ENCODE measurements at regions not wholly inside any gene's neighbourhood (a gene's known extent, or its start where the extent isn't known, plus 50 kb on each side); places are given as distances from the start of the nearest gene placed in this dataset.
"Not testable (repeated sequence)": the region's sequence is repeated elsewhere in the genome, so short reads cannot be mapped to it uniquely, and the experiment has no call there.

DNA sequence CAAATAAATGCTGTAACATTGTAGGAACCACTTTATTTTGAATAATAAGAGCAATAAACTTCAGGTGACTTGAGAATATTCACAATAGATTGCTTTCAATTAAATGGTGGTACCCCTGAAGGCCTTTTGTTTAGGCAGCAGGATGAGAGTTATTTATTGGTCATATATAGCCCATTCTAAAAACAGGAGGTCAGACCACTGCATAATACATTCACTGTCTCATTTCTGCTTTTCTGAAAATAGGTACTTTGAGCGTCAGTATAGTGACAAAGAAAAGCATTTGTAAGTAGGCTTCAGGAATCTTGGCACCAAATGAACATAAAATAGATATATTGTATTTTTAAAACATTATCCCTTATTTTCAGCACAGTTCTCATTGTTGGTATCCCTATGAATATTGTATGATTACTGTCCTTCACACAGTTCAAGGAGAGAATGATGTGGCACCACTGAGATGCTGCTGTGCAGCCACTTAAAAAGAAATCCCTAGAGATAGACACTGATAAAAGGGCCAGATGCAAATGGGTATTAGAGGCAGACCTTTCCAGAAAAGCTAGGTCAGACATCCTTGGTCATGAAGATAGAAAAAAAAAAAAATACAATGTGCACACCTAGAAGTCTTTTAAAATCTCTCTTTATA is 381.8 kb upstream of the ST8SIA4 start:
- no peaks in the 10 kb centered on the region for H3K9me3 ChIP-seq (ENCODE audit: control insufficient read depth in 1 of 2, low read length in 2 of 2)
- H3K4me1 ChIP-seq (ENCODE audit: control insufficient read depth in 1 of 2, insufficient read depth in 2 of 2, low read length in 2 of 2) = no peaks in the 10 kb centered on the region
- no peaks in the 10 kb centered on the region for H3K27me3 ChIP-seq (ENCODE audit: low read depth, low read length)
- no peak overlapping the region for H3K4me3 ChIP-seq (ENCODE audit: low read depth in 1 of 2, low read length in 2 of 2)
- H3K27ac ChIP-seq (ENCODE audit: low read length) = no peak overlapping the region
- no peaks in the 10 kb centered on the region for H3K36me3 ChIP-seq (ENCODE audit: control insufficient read depth in 1 of 2, insufficient read depth in 2 of 2, low read length in 2 of 2)

DNA sequence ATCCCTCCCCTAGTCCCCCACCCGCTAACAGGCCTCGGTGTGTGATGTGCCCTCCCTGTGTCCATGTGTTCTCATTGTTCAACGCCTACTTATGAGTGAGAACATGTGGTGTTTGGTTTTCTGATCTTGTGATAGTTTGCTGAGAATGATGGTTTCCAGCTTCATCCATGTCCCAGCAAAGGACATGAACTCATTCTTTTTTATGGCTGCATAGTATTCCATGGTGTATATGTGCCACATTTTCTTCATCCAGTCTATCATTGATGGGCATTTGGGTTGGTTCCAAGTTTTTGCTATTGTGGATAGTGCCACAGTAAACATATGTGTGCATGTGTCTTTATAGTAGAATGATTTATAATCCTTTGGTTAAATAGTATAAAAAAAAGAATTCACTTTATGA is 380.9 kb upstream of the ST8SIA4 start:
- not testable (repeated sequence) for H3K4me3 ChIP-seq (ENCODE audit: low read depth in 1 of 2, low read length in 2 of 2); H3K36me3 ChIP-seq (ENCODE audit: control insufficient read depth in 1 of 2, insufficient read depth in 2 of 2, low read length in 2 of 2); H3K4me1 ChIP-seq (ENCODE audit: control insufficient read depth in 1 of 2, insufficient read depth in 2 of 2, low read length in 2 of 2); H3K27me3 ChIP-seq (ENCODE audit: low read depth, low read length); H3K9me3 ChIP-seq (ENCODE audit: control insufficient read depth in 1 of 2, low read length in 2 of 2); H3K27ac ChIP-seq (ENCODE audit: low read length)

DNA sequence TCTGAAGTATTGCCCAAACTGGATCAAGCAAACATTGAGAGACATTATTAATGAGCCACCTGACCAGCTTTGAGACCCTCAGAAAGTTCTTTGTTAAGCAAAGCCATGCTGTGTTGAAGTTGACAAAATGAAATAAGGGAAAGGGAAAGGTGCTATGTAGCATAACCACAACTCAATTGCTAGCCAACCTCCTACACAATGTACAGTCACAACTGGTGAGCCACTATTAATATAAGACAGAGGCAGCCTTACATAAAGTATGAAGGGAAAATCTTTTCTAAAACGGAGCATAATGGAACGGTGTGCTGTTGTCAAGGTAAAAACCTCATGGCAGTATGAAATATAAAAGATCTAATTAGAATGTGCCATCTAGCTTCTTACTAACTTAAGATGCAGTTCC is 375.8 kb upstream of the ST8SIA4 start:
- Histone ChIP-seq H3K27ac (ENCODE audit: low read length) (no peak overlapping the region), H3K4me1 (ENCODE audit: control insufficient read depth in 1 of 2, insufficient read depth in 2 of 2, low read length in 2 of 2) (no peaks in the 10 kb centered on the region), H3K36me3 (ENCODE audit: control insufficient read depth in 1 of 2, insufficient read depth in 2 of 2, low read length in 2 of 2) (no peaks in the 10 kb centered on the region), H3K4me3 (ENCODE audit: low read depth in 1 of 2, low read length in 2 of 2) (no peak overlapping the region), H3K27me3 (ENCODE audit: low read depth, low read length) (no peaks in the 10 kb centered on the region), H3K9me3 (ENCODE audit: control insufficient read depth in 1 of 2, low read length in 2 of 2) (no peaks in the 10 kb centered on the region)

DNA sequence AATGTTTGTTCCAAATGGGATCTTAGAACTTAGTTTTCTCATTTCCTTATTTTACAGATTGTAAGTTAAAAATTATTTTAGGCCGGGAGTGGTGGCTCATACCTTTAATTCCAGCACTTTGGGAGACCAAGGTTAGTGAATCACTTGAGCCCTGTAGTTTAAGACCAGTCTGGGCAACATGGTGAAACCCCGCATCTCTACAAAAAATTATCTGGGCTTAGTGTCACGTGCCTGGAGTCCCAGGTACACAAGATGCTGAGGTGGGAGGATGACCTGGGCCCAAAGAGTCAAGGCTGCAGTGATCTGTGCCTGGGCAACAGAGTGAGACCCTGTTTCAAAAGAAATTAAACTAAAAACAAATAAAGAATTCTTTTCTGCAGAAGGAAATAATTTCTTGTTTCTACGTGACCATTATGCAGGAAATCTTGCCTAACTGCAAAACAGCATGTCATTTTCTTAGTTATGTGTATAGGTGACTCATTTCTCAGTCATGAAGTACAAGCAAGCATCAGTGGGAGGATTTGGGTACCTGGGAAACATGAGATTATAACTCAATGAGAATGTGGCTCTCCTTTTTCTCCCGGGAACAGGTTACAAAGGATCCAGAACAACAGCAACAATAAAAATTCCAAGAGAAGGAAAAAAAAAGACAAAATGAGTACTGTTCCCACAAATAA is 375.1 kb upstream of the ST8SIA4 start:
- H3K9me3 ChIP-seq (ENCODE audit: control insufficient read depth in 1 of 2, low read length in 2 of 2) = no peaks in the 10 kb centered on the region
- no peaks in the 10 kb centered on the region for H3K36me3 ChIP-seq (ENCODE audit: control insufficient read depth in 1 of 2, insufficient read depth in 2 of 2, low read length in 2 of 2)
- no peaks in the 10 kb centered on the region for H3K4me1 ChIP-seq (ENCODE audit: control insufficient read depth in 1 of 2, insufficient read depth in 2 of 2, low read length in 2 of 2)
- no peak overlapping the region for H3K4me3 ChIP-seq (ENCODE audit: low read depth in 1 of 2, low read length in 2 of 2)
- H3K27me3 ChIP-seq (ENCODE audit: low read depth, low read length) = no peaks in the 10 kb centered on the region
- H3K27ac ChIP-seq (ENCODE audit: low read length) = no peak overlapping the region

DNA sequence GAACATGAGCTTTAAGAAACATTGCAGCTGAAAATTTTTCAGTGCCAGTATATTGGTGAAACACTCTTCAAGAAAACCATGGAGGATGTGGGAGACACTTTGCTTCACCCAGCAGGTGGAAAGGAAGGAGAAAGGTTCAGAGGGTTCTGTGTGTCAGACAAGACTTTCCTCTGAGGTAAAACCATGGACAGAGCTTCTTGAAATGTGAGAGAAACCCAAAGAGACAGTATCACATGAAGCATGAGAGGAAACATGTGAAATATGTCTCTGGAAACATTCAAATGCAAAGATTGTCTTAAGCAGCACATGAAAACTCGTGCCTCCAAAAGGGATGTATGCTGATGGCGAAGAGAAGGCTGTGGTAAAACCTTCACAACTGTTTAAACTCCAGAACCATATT is 368.9 kb upstream of the ST8SIA4 start:
- Histone ChIP-seq H3K4me1 (ENCODE audit: control insufficient read depth in 1 of 2, insufficient read depth in 2 of 2, low read length in 2 of 2) (no peaks in the 10 kb centered on the region), H3K27ac (ENCODE audit: low read length) (no peak overlapping the region), H3K27me3 (ENCODE audit: low read depth, low read length) (no peaks in the 10 kb centered on the region), H3K4me3 (ENCODE audit: low read depth in 1 of 2, low read length in 2 of 2) (no peak overlapping the region), H3K36me3 (ENCODE audit: control insufficient read depth in 1 of 2, insufficient read depth in 2 of 2, low read length in 2 of 2) (no peaks in the 10 kb centered on the region), H3K9me3 (ENCODE audit: control insufficient read depth in 1 of 2, low read length in 2 of 2) (no peaks in the 10 kb centered on the region)

DNA sequence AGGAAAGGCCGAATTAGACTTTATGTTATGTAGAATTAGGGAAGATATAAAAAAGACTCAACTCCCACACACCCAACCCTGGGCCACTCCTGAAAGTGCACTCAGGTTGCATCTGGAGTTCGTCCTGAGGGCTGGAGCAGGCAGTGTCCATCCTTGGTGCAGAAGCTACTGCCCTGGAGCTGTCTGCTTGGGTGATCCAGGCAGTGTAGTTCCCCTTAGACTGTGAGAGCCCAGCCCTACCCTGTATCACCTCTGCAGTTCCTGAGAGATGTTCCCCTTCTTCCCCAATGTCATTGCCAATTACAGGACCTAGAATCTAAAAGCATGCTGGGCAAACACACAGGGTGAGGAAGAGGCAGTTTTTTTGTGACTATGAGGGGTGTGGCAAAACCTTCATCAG is 368.3 kb upstream of the ST8SIA4 start:
- Histone ChIP-seq H3K4me3 (ENCODE audit: low read depth in 1 of 2, low read length in 2 of 2) (no peak overlapping the region), H3K36me3 (ENCODE audit: control insufficient read depth in 1 of 2, insufficient read depth in 2 of 2, low read length in 2 of 2) (no peaks in the 10 kb centered on the region), H3K27ac (ENCODE audit: low read length) (no peak overlapping the region), H3K4me1 (ENCODE audit: control insufficient read depth in 1 of 2, insufficient read depth in 2 of 2, low read length in 2 of 2) (no peaks in the 10 kb centered on the region), H3K27me3 (ENCODE audit: low read depth, low read length) (no peaks in the 10 kb centered on the region), H3K9me3 (ENCODE audit: control insufficient read depth in 1 of 2, low read length in 2 of 2) (no peaks in the 10 kb centered on the region)

DNA sequence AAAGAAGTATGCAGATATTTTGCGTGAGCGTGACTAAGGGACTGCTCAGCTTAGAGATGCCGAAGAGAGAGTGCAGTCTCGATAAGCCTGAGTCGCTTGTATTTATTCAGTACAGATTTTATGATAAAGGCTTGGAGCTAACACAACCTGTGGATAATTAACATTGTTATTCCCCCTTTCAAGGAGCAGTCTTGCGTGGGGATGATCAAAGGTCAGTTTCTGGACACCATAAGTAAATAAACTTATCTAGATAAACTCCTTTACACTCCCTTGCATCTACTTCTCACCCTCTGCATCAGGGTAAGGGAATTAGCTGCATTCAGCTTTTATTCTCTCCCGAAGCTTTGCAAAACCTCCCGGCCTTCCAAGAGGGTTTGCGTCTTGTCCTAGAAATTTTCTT is 357.8 kb upstream of the ST8SIA4 start:
- Histone ChIP-seq H3K4me1 (ENCODE audit: control insufficient read depth in 1 of 2, insufficient read depth in 2 of 2, low read length in 2 of 2) (no peaks in the 10 kb centered on the region), H3K4me3 (ENCODE audit: low read depth in 1 of 2, low read length in 2 of 2) (no peak overlapping the region), H3K27ac (ENCODE audit: low read length) (no peak overlapping the region), H3K27me3 (ENCODE audit: low read depth, low read length) (no peaks in the 10 kb centered on the region), H3K36me3 (ENCODE audit: control insufficient read depth in 1 of 2, insufficient read depth in 2 of 2, low read length in 2 of 2) (no peaks in the 10 kb centered on the region), H3K9me3 (ENCODE audit: control insufficient read depth in 1 of 2, low read length in 2 of 2) (no peaks in the 10 kb centered on the region)

DNA sequence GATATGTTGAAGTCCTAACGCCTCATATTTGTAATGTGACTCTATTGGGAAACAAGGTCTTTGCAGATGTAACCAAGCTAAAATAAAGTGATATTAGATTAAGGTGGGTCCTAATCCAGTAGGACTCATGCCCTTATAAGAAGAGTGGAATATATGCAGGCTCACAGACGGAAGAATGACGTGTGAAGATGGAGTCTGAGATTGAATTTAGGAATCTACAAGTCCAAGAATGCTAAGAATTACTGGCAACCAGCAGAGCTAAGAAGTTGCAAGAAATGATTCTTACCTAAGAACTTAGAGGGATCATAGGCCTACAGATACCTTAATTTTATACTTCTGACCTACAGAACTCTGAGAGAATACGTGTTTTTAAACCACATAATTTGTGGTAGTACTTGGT is 350.0 kb upstream of the ST8SIA4 start:
- H3K9me3 ChIP-seq (ENCODE audit: control insufficient read depth in 1 of 2, low read length in 2 of 2) = no peaks in the 10 kb centered on the region
- no peak overlapping the region for H3K27ac ChIP-seq (ENCODE audit: low read length)
- no peak overlapping the region for H3K4me3 ChIP-seq (ENCODE audit: low read depth in 1 of 2, low read length in 2 of 2)
- no peaks in the 10 kb centered on the region for H3K27me3 ChIP-seq (ENCODE audit: low read depth, low read length)
- no peaks in the 10 kb centered on the region for H3K36me3 ChIP-seq (ENCODE audit: control insufficient read depth in 1 of 2, insufficient read depth in 2 of 2, low read length in 2 of 2)
- no peaks in the 10 kb centered on the region for H3K4me1 ChIP-seq (ENCODE audit: control insufficient read depth in 1 of 2, insufficient read depth in 2 of 2, low read length in 2 of 2)

DNA sequence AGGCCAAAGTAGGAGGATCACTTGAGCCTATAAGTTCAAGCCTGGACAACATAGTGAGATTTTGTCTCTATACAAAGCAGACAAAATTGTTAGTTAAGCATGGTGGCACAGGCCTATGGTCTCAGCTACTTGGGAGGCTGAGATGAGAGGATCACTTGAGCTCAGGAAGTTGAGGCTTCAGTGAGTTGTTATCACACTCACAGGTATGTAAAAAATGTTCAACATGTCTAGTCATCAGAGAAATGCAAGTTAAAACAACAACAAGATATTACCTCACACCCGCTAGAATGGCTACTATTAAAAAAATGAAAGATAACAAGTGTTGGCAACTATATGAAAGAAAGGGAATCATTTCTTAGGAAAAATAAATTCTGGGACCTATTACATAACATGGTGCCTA is 341.5 kb upstream of the ST8SIA4 start:
- H3K36me3 ChIP-seq (ENCODE audit: control insufficient read depth in 1 of 2, insufficient read depth in 2 of 2, low read length in 2 of 2) = no peaks in the 10 kb centered on the region
- H3K4me3 ChIP-seq (ENCODE audit: low read depth in 1 of 2, low read length in 2 of 2) = no peak overlapping the region
- no peaks in the 10 kb centered on the region for H3K27me3 ChIP-seq (ENCODE audit: low read depth, low read length)
- H3K4me1 ChIP-seq (ENCODE audit: control insufficient read depth in 1 of 2, insufficient read depth in 2 of 2, low read length in 2 of 2) = no peaks in the 10 kb centered on the region
- no peak overlapping the region for H3K27ac ChIP-seq (ENCODE audit: low read length)
- no peaks in the 10 kb centered on the region for H3K9me3 ChIP-seq (ENCODE audit: control insufficient read depth in 1 of 2, low read length in 2 of 2)

DNA sequence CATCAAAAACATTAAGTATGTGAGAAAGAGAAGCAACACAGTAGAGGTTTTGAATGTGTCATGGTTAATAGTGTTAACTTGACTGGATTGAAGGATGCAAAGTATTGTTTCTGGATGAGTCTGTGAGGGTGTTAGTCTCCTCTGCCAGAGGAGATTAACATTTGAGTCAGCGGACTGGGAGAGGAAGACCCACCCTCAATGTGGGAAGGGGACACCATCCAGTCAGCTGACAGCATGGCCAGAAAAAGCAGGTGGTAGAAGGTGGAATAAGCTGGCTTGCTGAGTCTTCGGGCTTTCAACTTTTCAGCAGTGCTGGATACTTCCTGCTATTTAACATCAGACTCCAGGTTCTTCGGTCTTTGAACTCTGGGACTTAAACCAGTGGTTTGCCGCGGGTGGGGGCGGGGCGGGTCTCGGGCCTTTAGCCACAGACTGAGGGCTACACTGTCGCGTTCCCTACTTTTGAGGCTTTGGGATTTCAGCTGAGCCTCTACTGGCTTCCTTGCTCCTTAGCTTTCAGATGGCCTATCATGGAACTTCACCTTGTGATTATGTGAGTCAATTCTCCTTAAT is 309.9 kb upstream of the ST8SIA4 start:
- no peak overlapping the region for H3K4me3 ChIP-seq (ENCODE audit: low read depth in 1 of 2, low read length in 2 of 2)
- H3K27me3 ChIP-seq (ENCODE audit: low read depth, low read length) = no peaks in the 10 kb centered on the region

DNA sequence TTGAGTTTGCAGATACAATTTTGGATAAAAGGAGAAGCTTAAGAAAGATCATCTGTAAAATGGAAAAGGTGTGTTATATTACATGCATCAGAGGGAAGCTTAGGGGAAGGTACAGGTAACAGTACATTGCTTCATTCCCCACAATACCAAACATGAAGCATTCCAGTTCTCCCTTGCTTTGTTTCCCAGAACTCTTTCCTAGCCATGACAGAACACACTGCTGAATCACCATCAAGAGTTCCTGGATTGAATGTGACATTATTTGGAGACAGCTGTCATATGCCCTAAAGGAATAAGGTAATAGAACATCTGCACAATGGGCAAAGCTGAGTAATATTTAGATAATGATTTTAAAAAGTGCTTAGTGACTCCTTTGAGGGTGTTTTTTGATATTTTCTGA is 303.5 kb upstream of the ST8SIA4 start:
- Histone ChIP-seq H3K27me3 (ENCODE audit: low read depth, low read length) (no peaks in the 10 kb centered on the region), H3K36me3 (ENCODE audit: control insufficient read depth in 1 of 2, insufficient read depth in 2 of 2, low read length in 2 of 2) (no peaks in the 10 kb centered on the region), H3K27ac (ENCODE audit: low read length) (no peak overlapping the region), H3K4me1 (ENCODE audit: control insufficient read depth in 1 of 2, insufficient read depth in 2 of 2, low read length in 2 of 2) (no peaks in the 10 kb centered on the region), H3K9me3 (ENCODE audit: control insufficient read depth in 1 of 2, low read length in 2 of 2) (no peaks in the 10 kb centered on the region), H3K4me3 (ENCODE audit: low read depth in 1 of 2, low read length in 2 of 2) (no peak overlapping the region)

More for the DNA sequence above, 309.9 kb upstream of the ST8SIA4 start:
- no peaks in the 10 kb centered on the region for H3K9me3 ChIP-seq (ENCODE audit: control insufficient read depth in 1 of 2, low read length in 2 of 2)
- H3K4me1 ChIP-seq (ENCODE audit: control insufficient read depth in 1 of 2, insufficient read depth in 2 of 2, low read length in 2 of 2) = no peaks in the 10 kb centered on the region
- no peaks in the 10 kb centered on the region for H3K36me3 ChIP-seq (ENCODE audit: control insufficient read depth in 1 of 2, insufficient read depth in 2 of 2, low read length in 2 of 2)
- H3K27ac ChIP-seq (ENCODE audit: low read length) = no peak overlapping the region

DNA sequence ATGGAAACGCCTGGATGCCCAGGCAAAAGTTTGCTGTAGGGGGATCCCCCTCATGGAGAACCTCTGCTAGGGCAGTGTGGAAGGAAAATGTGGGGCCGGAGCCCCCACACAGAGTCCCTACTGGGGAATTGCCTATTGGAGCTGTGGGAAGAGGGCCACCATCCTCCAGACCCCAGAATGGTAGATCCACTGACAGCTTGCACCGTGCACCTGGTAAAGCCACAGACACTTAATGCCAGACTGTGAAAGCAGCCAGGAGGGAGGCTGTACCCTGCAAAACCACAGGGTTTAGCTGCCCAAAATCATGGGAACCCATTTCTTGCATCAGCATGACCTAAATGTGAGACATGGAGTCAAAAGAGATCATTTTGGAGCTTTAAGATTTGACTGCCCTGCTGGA is 302.0 kb upstream of the ST8SIA4 start:
- not testable (repeated sequence) for H3K9me3 ChIP-seq (ENCODE audit: control insufficient read depth in 1 of 2, low read length in 2 of 2); H3K36me3 ChIP-seq (ENCODE audit: control insufficient read depth in 1 of 2, insufficient read depth in 2 of 2, low read length in 2 of 2); H3K27me3 ChIP-seq (ENCODE audit: low read depth, low read length); H3K27ac ChIP-seq (ENCODE audit: low read length); H3K4me3 ChIP-seq (ENCODE audit: low read depth in 1 of 2, low read length in 2 of 2); H3K4me1 ChIP-seq (ENCODE audit: control insufficient read depth in 1 of 2, insufficient read depth in 2 of 2, low read length in 2 of 2)
